ENCODE measurements at regions not wholly inside any gene's neighbourhood (a gene's known extent, or its start where the extent isn't known, plus 50 kb on each side); places are given as distances from the start of the nearest gene placed in this dataset.

GRCh38 chr5:5583023-5583765, 160.7 kb downstream of the ICE1 start:
- TF ChIP-seq CTCF (IDR thresholded peaks at IDR 0.05; ENCODE audit: control insufficient read depth, extremely low read depth, insufficient read depth): no peak
- no peak overlapping the region for H3K4me3 ChIP-seq (ENCODE audit: low read depth, low read length)
- DNase-seq (ENCODE audit: low read depth): no peak

- no peak overlapping the region for H3K4me3 ChIP-seq (ENCODE audit: low read depth, low read length)
- DNase-seq (ENCODE audit: low read depth): no peak
- TF ChIP-seq CTCF (IDR thresholded peaks at IDR 0.05; ENCODE audit: control insufficient read depth, extremely low read depth, insufficient read depth): no peak
Measured at GRCh38 chr5:5581080-5581479, 158.6 kb downstream of the ICE1 start.

GRCh38 chr5:5576744-5577143, 154.3 kb downstream of the ICE1 start:
- TF ChIP-seq CTCF (IDR thresholded peaks at IDR 0.05; ENCODE audit: control insufficient read depth, extremely low read depth, insufficient read depth): no peak
- H3K4me3 ChIP-seq (ENCODE audit: low read depth, low read length): no peak overlapping the region
- DNase-seq (ENCODE audit: low read depth): no peak

GRCh38 chr5:5575461-5575860, 153.0 kb downstream of the ICE1 start:
- DNase-seq (ENCODE audit: low read depth): no peak
- H3K4me3 ChIP-seq (ENCODE audit: low read depth, low read length): no peak overlapping the region
- TF ChIP-seq CTCF (IDR thresholded peaks at IDR 0.05; ENCODE audit: control insufficient read depth, extremely low read depth, insufficient read depth): no peak

GRCh38 chr5:5573798-5574380, 151.4 kb downstream of the ICE1 start:
- TF ChIP-seq CTCF (IDR thresholded peaks at IDR 0.05; ENCODE audit: control insufficient read depth, extremely low read depth, insufficient read depth): no peak
- no peak overlapping the region for H3K4me3 ChIP-seq (ENCODE audit: low read depth, low read length)
- DNase-seq (ENCODE audit: low read depth): no peak

- H3K4me3 ChIP-seq (ENCODE audit: low read depth, low read length): no peak overlapping the region
- TF ChIP-seq CTCF (IDR thresholded peaks at IDR 0.05; ENCODE audit: control insufficient read depth, extremely low read depth, insufficient read depth): no peak
- no peak for DNase-seq (ENCODE audit: low read depth)
Measured at GRCh38 chr5:5572976-5573797, 150.7 kb downstream of the ICE1 start.
